Spleen (tissue), 11 donors: ENCODE measurements at regions not wholly inside any gene's neighbourhood (a gene's known extent, or its start where the extent isn't known, plus 50 kb on each side); places are given as distances from the start of the nearest gene placed in this dataset.

ENCODE experiments used
- DNase-seq: peaks from one replicate; pipeline ENCODE4 v3.0.0-alpha.2; 2020
- H3K27ac ChIP-seq, 8 donors: fragments of 200-600 bp; sonication (generic) in 7 of 8; 1 replicate in 4 of 8; 2 replicates in 4 of 8; pipeline versions ENCODE4 v1.5.0 to v1.8.0; 2016 to 2021; ENCODE audit warnings: inconsistent platforms in 4 of 8, mild to moderate bottlenecking in 4 of 8, moderate library complexity in 1 of 8
- H3K27me3 ChIP-seq, 7 donors: fragments of 200-600 bp; sonication (generic) in 6 of 7; replicated peaks in 1 of 7; 1 replicate in 4 of 7; 2 replicates in 3 of 7; pipeline versions ENCODE4 v1.5.0 to v1.8.0; 2016 to 2021; ENCODE audit warnings: inconsistent platforms in 3 of 7, mild to moderate bottlenecking in 1 of 7
- H3K36me3 ChIP-seq, 6 donors: fragments of 200-600 bp; sonication (generic) in 5 of 6; 1 replicate in 4 of 6; 2 replicates in 2 of 6; pipeline versions ENCODE4 v1.5.0 to v1.8.0; 2016 to 2021; ENCODE audit warnings: inconsistent platforms in 2 of 6
- H3K4me1 ChIP-seq, 6 donors: fragments of 200-600 bp; sonication (generic) in 5 of 6; 1 replicate in 3 of 6; 2 replicates in 3 of 6; pipeline versions ENCODE4 v1.5.0 to v1.8.0; 2016 to 2021; ENCODE audit warnings: inconsistent platforms in 3 of 6
- H3K4me3 ChIP-seq, 8 donors: fragments of 200-600 bp; sonication (generic) in 7 of 8; 1 replicate in 4 of 8; 2 replicates in 4 of 8; pipeline versions ENCODE4 v1.5.0 to v1.8.0; 2016 to 2021; ENCODE audit warnings: inconsistent platforms in 4 of 8, mild to moderate bottlenecking in 4 of 8, moderate library complexity in 2 of 8
- H3K9me3 ChIP-seq, 8 donors: fragments of 200-600 bp; sonication (generic) in 7 of 8; 1 replicate in 4 of 8; 2 replicates in 4 of 8; pipeline versions ENCODE4 v1.5.0 to v1.8.0; 2016 to 2021; ENCODE audit warnings: inconsistent platforms in 4 of 8
- POLR2A ChIP-seq, 3 donors: fragments of 450-650 bp; IDR thresholded peaks; one replicate each; pipeline ENCODE4 v1.5.1; 2017; ENCODE audit warnings: antibody characterized with exemption in 3 of 3, mild to moderate bottlenecking in 1 of 3
- POLR2AphosphoS5 ChIP-seq, 3 donors: sonication (generic); formaldehyde crosslinking; IDR thresholded peaks; one replicate each; pipeline ENCODE4 v1.5.1; 2017; ENCODE audit warnings: antibody characterized with exemption in 3 of 3
- WGBS, 5 donors: extraction: QIAGEN DNeasy Blood & Tissue Kit in 3 of 5; methylation state at CpG; one replicate each; pipeline versions ENCODE4 v1.1.5 to v1.1.7; 2013 to 2018; 5-methylcytosine and 5-hydroxymethylcytosine counted together
- intact Hi-C: fragments of 100-400 bp; cut with DNase I; formaldehyde crosslinking; loops from one replicate; pipeline ENCODE4 v1.15.0; 2023; ENCODE audit warnings: low total_unique reads
- TF ChIP-seq, protein P1 (sequence below), 11 experiments: fragments of 200-600 bp in 7 of 11; fragments of 450-650 bp in 4 of 11; sonication (generic) in 4 of 11; IDR thresholded peaks in 8 of 11; conservative IDR thresholded peaks in 3 of 11; 1 replicate in 7 of 11; 2 replicates in 4 of 11; pipeline versions ENCODE4 v1.4.0 to v1.8.0; 2016 to 2021; ENCODE audit warnings: antibody characterized with exemption in 11 of 11, inconsistent platforms in 4 of 11, mild to moderate bottlenecking in 1 of 11
- donor health status: healthy with polysubstance abuse.
- donor health status: DM: no; HTN: no; CAD: no; lungs with moderate emphysema.
- donor health status: DM: no; HTN: no; CAD: no.
- donor health status: Bipolar disorder and iron deficiency.
- donor health status: healthy.
- donor health status: DM: no; HTN: no; CAD: no.
- donor health status: DM: yes; HTN: yes; CAD: no.

DNA sequence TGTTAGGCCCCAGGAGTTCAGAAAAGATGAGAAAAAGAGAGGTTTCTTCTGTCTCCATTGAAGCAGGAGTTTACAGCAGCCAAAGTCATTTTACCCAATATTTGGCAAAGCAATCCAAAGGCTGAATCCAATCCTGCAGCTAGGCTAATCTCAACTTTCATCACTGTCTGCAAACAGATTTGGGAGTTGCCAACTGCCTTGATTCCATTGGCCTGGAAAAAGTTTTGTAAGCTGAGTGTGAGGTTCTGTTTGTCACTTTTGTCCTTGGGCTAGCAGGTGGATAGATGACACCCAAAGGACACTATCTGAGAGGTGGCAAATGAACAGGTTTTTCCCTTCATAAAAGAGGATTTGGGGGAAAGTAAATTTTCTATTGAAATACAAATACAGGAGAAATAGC lies 56.6 kb upstream of the SETBP1 start:
- no peaks in the 10 kb centered on the region for H3K4me1 ChIP-seq
- no peak overlapping the region for H3K4me3 ChIP-seq
- intact Hi-C loops = no loop called here
- TF ChIP-seq POLR2A (IDR thresholded peaks at IDR 0.05) (no peak), POLR2AphosphoS5 (IDR thresholded peaks at IDR 0.05) (no peak)
- TF ChIP-seq, protein P1, sequence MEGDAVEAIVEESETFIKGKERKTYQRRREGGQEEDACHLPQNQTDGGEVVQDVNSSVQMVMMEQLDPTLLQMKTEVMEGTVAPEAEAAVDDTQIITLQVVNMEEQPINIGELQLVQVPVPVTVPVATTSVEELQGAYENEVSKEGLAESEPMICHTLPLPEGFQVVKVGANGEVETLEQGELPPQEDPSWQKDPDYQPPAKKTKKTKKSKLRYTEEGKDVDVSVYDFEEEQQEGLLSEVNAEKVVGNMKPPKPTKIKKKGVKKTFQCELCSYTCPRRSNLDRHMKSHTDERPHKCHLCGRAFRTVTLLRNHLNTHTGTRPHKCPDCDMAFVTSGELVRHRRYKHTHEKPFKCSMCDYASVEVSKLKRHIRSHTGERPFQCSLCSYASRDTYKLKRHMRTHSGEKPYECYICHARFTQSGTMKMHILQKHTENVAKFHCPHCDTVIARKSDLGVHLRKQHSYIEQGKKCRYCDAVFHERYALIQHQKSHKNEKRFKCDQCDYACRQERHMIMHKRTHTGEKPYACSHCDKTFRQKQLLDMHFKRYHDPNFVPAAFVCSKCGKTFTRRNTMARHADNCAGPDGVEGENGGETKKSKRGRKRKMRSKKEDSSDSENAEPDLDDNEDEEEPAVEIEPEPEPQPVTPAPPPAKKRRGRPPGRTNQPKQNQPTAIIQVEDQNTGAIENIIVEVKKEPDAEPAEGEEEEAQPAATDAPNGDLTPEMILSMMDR (IDR thresholded peaks at IDR 0.05 in 8 of 11, conservative IDR thresholded peaks at IDR 0.05 in 3 of 11) = no peak
- H3K27me3 ChIP-seq = no peaks in the 10 kb centered on the region
- H3K27ac ChIP-seq = no peak overlapping the region
- DNase-seq = no peak
- no peaks in the 10 kb centered on the region for H3K9me3 ChIP-seq
- H3K36me3 ChIP-seq = no peaks in the 10 kb centered on the region

DNA sequence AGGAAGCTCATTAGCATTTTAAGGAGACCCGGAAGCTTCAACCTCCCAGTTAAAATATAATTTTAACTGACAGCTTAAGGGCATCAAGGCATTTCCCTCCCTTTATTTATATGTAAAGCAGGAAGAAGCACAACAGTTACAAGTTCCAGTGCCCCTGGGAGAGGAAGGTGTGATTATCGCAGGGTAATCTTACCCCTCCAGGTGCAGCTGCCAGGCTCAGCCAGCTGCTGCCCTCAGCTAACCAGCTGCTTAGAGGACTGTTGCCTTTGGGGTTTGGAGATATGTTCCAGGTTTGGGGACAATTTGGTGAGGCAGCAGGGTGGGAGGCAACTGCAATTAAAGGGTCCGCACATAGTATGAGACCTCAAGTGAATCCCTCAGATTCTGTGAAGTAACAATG lies 55.3 kb upstream of the SETBP1 start:
- TF ChIP-seq POLR2AphosphoS5 (IDR thresholded peaks at IDR 0.05) (no peak), POLR2A (IDR thresholded peaks at IDR 0.05) (no peak)
- Histone ChIP-seq H3K9me3 (no peaks in the 10 kb centered on the region), H3K4me1 (no peaks in the 10 kb centered on the region), H3K27ac (no peak overlapping the region), H3K36me3 (no peaks in the 10 kb centered on the region), H3K27me3 (no peaks in the 10 kb centered on the region), H3K4me3 (no peak overlapping the region)
- no peak for DNase-seq
- intact Hi-C loops = no loop called here
- WGBS, 5 donors = 61 to 79% (median 66%) methylated on average over 3 of the region's 3 CpGs

DNA sequence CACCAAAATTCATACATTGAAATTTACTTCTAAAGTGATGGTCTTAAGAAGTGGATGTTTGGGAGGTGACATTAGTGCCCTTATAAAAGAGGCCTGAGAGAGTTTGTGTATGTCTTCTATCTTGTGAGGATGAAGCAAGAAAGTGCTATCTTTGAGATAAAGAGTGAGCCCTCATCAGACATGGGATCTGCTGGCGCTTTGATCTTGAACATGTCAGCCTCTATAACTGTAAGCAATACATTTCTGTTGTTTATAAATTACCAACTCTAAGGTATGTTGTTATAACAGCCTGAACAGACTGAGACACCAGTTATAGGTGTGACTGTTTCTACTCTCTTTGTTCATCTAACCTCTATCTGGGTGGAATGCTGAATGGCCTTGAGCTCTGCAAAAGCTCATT lies 54.5 kb upstream of the SETBP1 start:
- Histone ChIP-seq H3K4me3 (no peak overlapping the region), H3K4me1 (no peaks in the 10 kb centered on the region), H3K36me3 (no peaks in the 10 kb centered on the region), H3K9me3 (no peaks in the 10 kb centered on the region), H3K27ac (no peak overlapping the region), H3K27me3 (no peaks in the 10 kb centered on the region)
- 83 to 100% (median 95%) methylated on average over 1 of the region's 1 CpG for WGBS, 5 donors
- intact Hi-C loops = no loop called here
- TF ChIP-seq, protein P1 (IDR thresholded peaks at IDR 0.05 in 8 of 11, conservative IDR thresholded peaks at IDR 0.05 in 3 of 11) = no peak
- TF ChIP-seq POLR2AphosphoS5 (IDR thresholded peaks at IDR 0.05) (no peak), POLR2A (IDR thresholded peaks at IDR 0.05) (no peak)
- DNase-seq = no peak

DNA sequence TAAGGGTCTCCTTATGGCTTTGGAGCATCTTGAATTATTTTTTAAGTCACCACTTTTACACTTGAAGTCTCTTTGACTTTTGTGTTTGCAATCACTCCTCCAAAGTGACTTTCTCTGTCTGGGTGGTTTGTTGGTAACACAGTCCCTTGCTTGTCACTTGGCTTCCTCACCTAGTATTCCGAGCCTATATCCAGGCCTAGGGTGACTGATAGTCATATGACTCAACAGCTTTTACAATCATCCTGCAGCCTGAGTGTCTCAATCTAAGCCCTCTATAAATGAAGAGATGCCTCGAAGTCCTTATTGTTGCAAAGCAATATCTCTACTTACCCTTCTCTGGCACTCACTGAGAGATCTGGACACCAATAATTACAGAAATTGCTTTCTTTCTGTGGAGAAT lies 53.9 kb upstream of the SETBP1 start:
- TF ChIP-seq, protein P1 (IDR thresholded peaks at IDR 0.05 in 8 of 11, conservative IDR thresholded peaks at IDR 0.05 in 3 of 11) = no peak
- TF ChIP-seq POLR2A (IDR thresholded peaks at IDR 0.05) (no peak), POLR2AphosphoS5 (IDR thresholded peaks at IDR 0.05) (no peak)
- intact Hi-C loops = no loop called here
- no peak overlapping the region for H3K4me3 ChIP-seq
- no peaks in the 10 kb centered on the region for H3K4me1 ChIP-seq
- 75 to 93% (median 88%) methylated on average over 2 of the region's 2 CpGs for WGBS, 5 donors
- no peaks in the 10 kb centered on the region for H3K36me3 ChIP-seq
- no peaks in the 10 kb centered on the region for H3K27me3 ChIP-seq
- no peaks in the 10 kb centered on the region for H3K9me3 ChIP-seq
- no peak overlapping the region for H3K27ac ChIP-seq
- DNase-seq = no peak

DNA sequence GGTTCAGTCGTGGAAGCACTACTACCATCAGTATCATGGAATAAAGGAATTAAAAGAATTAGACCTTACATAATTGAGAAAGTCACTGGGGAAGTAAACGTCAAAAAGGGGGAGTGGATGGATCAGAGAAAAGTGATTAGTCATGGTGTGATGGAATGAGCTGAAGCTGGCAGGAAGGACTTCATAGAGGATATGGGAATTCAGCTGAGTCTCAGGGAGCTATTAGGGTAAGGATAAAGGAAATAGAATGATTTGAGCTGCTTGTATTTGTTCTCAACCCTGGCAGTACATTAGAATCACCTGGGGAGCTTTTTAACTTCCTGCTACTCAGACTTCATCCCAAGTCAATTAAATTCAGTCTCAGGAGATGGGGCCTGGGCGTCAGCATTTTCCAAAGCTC lies 53.4 kb upstream of the SETBP1 start:
- H3K36me3 ChIP-seq = no peaks in the 10 kb centered on the region
- DNase-seq = no peak
- H3K27me3 ChIP-seq = no peaks in the 10 kb centered on the region
- TF ChIP-seq POLR2A (IDR thresholded peaks at IDR 0.05) = no peak
- no peaks in the 10 kb centered on the region for H3K4me1 ChIP-seq
- no peak overlapping the region for H3K27ac ChIP-seq
- H3K9me3 ChIP-seq = no peaks in the 10 kb centered on the region
- intact Hi-C loops = no loop called here
- no peak overlapping the region for H3K4me3 ChIP-seq
- whole genome bisulfite sequencing, 5 donors = 55 to 74% (median 57%) methylated on average over 3 of the region's 3 CpGs
